GM12801 (cell line): ENCODE measurements at regions not wholly inside any gene's neighbourhood (a gene's known extent, or its start where the extent isn't known, plus 50 kb on each side); places are given as distances from the start of the nearest gene placed in this dataset.

Source experiments
- TF ChIP-seq, protein P1 (sequence below): IDR thresholded peaks from one replicate; pipeline ENCODE4 v1.5.1; 2011; ENCODE audit warnings: control low read depth; ENCODE audit not compliant: insufficient read length; ENCODE audit errors: extremely low read depth

- TF ChIP-seq, protein P1, sequence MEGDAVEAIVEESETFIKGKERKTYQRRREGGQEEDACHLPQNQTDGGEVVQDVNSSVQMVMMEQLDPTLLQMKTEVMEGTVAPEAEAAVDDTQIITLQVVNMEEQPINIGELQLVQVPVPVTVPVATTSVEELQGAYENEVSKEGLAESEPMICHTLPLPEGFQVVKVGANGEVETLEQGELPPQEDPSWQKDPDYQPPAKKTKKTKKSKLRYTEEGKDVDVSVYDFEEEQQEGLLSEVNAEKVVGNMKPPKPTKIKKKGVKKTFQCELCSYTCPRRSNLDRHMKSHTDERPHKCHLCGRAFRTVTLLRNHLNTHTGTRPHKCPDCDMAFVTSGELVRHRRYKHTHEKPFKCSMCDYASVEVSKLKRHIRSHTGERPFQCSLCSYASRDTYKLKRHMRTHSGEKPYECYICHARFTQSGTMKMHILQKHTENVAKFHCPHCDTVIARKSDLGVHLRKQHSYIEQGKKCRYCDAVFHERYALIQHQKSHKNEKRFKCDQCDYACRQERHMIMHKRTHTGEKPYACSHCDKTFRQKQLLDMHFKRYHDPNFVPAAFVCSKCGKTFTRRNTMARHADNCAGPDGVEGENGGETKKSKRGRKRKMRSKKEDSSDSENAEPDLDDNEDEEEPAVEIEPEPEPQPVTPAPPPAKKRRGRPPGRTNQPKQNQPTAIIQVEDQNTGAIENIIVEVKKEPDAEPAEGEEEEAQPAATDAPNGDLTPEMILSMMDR, result no peak
These were observed 235.2 kb upstream of the ELL2 start for GRCh38 chr5:96196890-96197289.

DNA sequence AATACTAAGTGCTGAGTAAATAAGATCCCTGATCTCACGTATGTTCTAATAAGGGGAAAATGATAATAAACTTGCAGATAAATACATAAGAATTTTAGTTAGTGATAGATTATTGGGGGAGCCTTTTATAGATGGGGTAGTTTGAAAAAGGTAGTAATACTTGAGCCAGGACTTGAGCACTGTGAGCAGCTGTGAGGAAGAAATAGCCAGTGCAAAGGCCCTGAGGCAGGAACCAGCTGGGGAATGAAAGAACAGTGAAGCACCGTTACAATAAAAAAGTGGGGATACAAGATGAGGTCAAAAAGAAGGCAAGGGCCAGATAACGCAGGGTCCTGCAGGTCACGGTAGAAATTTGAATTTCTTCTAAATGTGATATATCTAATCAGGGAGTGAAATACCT, 234.8 kb upstream of the ELL2 start:
- TF ChIP-seq, protein P1, result no peak

DNA sequence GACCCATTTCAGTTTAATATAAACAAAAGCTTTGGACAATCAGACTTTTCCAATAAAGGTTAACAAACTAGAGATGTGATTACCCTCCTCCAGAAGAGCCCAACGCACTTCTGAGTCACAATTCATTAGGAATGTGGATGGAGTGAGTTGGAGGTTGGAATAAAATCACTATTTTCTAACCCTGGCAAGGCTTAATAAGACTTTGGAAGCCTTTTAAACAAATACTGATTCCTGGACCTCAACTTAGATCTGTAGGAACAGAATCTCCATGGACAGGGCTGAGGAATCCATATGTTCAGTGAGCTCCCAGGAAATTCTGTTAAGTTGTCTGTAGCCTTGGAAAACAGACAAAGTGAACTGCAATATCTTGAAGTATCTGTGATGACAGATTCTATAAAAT, 233.5 kb upstream of the ELL2 start:
- TF ChIP-seq, protein P1, result no peak

DNA sequence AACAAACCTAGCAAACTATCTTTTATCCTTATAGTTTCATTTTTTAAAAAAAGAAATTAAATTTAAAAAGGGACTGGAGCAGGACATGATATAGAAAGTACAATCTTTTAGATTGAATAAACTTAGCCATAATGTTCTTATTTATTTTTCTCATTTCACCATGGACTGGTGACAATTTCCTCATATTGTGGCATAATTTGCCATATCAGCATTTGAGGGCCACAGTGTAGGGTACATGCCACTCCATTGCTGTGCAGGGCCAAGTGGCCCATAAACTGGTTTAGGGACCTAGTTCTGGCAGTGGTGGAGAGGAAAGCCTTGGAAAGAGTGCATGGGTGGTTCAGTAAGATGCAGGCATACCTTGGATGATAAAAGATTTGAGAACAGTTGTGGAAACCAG, 232.9 kb upstream of the ELL2 start:
- TF ChIP-seq, protein P1, result no peak

DNA sequence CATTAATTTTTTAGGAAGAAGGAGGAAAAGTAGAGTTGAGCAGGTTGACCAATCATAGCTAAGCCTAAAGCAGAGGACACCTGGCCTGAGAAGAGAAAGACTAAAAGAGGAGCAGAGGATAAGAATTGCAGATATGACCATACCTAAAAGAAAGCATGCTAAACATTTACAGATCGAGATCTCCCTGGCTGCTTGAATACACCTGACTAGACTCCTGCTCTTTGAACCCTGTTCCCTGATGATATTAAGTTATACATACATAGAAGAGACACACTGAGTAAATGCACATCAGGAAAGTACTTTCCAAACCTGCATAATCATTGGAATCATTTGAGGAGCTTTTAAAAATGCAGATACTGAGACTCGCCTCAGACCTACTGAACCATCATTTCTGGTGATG, 232.3 kb upstream of the ELL2 start:
- TF ChIP-seq, protein P1, result no peak

DNA sequence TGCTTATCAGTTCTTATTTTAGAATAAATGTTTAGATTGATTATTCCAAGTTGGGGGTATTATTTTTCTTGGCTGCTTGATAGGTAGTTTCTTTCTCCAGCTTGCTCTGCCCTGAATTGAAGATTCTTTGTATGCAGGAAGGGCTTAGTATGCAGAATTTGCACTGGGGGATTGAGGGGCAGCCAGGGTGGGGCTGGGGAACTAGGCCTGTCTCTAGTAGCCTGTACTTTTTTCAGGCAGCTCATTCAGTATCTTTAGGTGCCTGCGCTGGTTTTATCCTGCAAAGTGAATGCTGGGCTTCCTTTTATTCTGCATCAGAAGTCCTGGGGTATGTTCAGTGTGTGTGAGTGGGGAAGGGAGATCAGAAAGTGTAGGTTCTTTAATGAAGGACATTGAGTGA, 228.3 kb upstream of the ELL2 start:
- TF ChIP-seq, protein P1, result no peak

DNA sequence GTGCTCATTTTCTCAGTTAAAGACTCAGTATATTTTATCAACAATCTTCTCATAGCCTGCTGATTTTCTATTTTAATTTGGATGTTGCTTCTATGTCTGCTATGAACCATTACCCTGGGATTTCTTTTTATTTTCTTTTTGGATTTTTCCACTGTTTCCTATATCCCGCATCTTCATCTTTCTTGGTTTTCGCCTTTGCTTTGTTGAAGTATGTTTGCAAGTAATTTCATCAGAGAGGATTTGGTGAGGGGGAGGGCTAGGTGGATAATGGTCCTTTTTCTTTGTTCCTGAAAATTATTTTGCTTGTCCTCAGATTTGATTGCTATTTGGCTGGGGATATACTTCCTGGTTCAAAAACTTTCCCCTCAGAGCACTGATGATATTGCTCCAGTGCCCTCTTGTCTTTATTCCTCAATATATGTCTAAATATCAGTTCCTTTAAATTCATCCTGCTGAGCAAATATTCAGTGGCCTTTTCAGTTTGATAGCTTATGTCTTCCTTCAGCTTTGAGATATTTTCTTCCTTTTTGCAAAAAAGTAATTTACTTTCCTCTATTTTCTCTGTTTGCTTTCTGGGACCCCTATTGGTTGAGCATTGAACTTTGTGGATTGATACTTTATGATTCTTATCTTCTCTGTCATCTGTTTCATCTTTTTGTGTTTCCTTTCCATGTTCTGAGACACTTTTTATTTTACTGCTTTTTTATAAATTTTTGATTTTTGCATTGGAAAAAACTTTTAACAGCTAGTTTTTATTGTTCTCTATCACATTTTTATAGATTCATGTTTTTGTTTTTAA, 227.6 kb upstream of the ELL2 start:
- TF ChIP-seq, protein P1, result no peak
